ELR (cell line): ENCODE measurements at regions not wholly inside any gene's neighbourhood (a gene's known extent, or its start where the extent isn't known, plus 50 kb on each side); places are given as distances from the start of the nearest gene placed in this dataset.
A peak's percentile ranks its signal among the peaks of the same experiment; 100 is the strongest.
"Not testable (repeated sequence)": the region's sequence is repeated elsewhere in the genome, so short reads cannot be mapped to it uniquely, and the experiment has no call there.

ENCODE experiments used
- DNase-seq: peaks from one replicate; pipeline ENCODE4 v3.0.0-alpha.2; 2015; ENCODE audit warnings: low read depth

GRCh38 chr6:103313432-103313831 lies 1546.3 kb downstream of the HACE1 start:
- DNase-seq = no peak

GRCh38 chr6:103294376-103294775 lies 1565.3 kb downstream of the HACE1 start:
- not testable (repeated sequence) for DNase-seq

- DNase-seq = no peak
Observed at GRCh38 chr6:103284835-103285234, 1574.9 kb downstream of the HACE1 start.

GRCh38 chr6:103280417-103280816 lies 1579.3 kb downstream of the HACE1 start:
- DNase-seq = no peak

GRCh38 chr6:103277936-103278335 lies 1581.8 kb downstream of the HACE1 start:
- DNase-seq = no peak

- peak; percentile 62 for DNase-seq
Observed at GRCh38 chr6:103273048-103273447, 1586.7 kb downstream of the HACE1 start.

GRCh38 chr6:103269581-103269980 lies 1590.1 kb downstream of the HACE1 start:
- DNase-seq = peak; percentile 13

GRCh38 chr6:103268335-103268734 lies 1591.4 kb downstream of the HACE1 start:
- DNase-seq = no peak

GRCh38 chr6:103264020-103264419 lies 1595.7 kb downstream of the HACE1 start:
- no peak for DNase-seq

- no peak for DNase-seq
Observed at GRCh38 chr6:103255132-103255531, 1604.6 kb downstream of the HACE1 start.

- no peak for DNase-seq
Observed at GRCh38 chr6:103236923-103237322, 1622.8 kb downstream of the HACE1 start.

- DNase-seq = no peak
Observed at GRCh38 chr6:103231181-103231580, 1628.5 kb downstream of the HACE1 start.

GRCh38 chr6:103215847-103216246 lies 1643.9 kb downstream of the HACE1 start:
- DNase-seq = peak; percentile 85

- DNase-seq = no peak
Observed at GRCh38 chr6:103210686-103211085, 1649.0 kb downstream of the HACE1 start.

GRCh38 chr6:103198386-103198785 lies 1661.3 kb downstream of the HACE1 start:
- DNase-seq = no peak

- no peak for DNase-seq
Observed at GRCh38 chr6:103193413-103193812, 1666.3 kb downstream of the HACE1 start.

- no peak for DNase-seq
Observed at GRCh38 chr6:103191391-103192093, 1668.2 kb downstream of the HACE1 start.

- no peak for DNase-seq
Observed at GRCh38 chr6:103184776-103185175, 1674.9 kb downstream of the HACE1 start.

- DNase-seq = peak; percentile 3
Observed at GRCh38 chr6:103183831-103184411, 1675.8 kb downstream of the HACE1 start.

- DNase-seq = no peak
Observed at GRCh38 chr6:103178193-103178592, 1681.5 kb downstream of the HACE1 start.

GRCh38 chr6:103177791-103178190 lies 1681.9 kb downstream of the HACE1 start:
- DNase-seq = peak; percentile 16

- no peak for DNase-seq
Observed at GRCh38 chr6:103175056-103175455, 1684.7 kb downstream of the HACE1 start.

GRCh38 chr6:103167345-103168071 lies 1692.2 kb downstream of the HACE1 start:
- no peak for DNase-seq
